ENCODE measurements at regions not wholly inside any gene's neighbourhood (a gene's known extent, or its start where the extent isn't known, plus 50 kb on each side); places are given as distances from the start of the nearest gene placed in this dataset.
A peak's percentile ranks its signal among the peaks of the same experiment; 100 is the strongest.

- 0 out of 2 replicates have a peak, but pooled peaks have one; percentile 16 for TF ChIP-seq ZNF281 (CRISPR knock-in tag; IDR thresholded peaks at IDR 0.05; ENCODE audit: borderline replicate concordance)
- no peak for TF ChIP-seq GATA4 (IDR thresholded peaks at IDR 0.05; ENCODE audit: borderline replicate concordance, low read depth)
- 0 out of 2 replicates have a peak, but pooled peaks have one; percentile 8 for TF ChIP-seq SMC3 (IDR thresholded peaks at IDR 0.05; ENCODE audit: low read length)
- 0 out of 2 replicates have a peak, but pooled peaks have one; percentile 42 for TF ChIP-seq HOMEZ (CRISPR knock-in tag; IDR thresholded peaks at IDR 0.05; ENCODE audit: low read depth)
- no peak for TF ChIP-seq SMAD1 (CRISPR knock-in tag; IDR thresholded peaks at IDR 0.05; ENCODE audit: borderline replicate concordance, low read depth)
- TF ChIP-seq SRSF1 (optimal IDR thresholded peaks at IDR 0.05; ENCODE audit: low read depth, low read length): peak; percentile 53
- TF ChIP-seq MAFG (CRISPR knock-in tag; IDR thresholded peaks at IDR 0.05): no peak
- peak; percentile 35; the same call in 1 of the 2 replicates for TF ChIP-seq JUN (CRISPR knock-in tag; IDR thresholded peaks at IDR 0.05)
- TF ChIP-seq, protein P1, sequence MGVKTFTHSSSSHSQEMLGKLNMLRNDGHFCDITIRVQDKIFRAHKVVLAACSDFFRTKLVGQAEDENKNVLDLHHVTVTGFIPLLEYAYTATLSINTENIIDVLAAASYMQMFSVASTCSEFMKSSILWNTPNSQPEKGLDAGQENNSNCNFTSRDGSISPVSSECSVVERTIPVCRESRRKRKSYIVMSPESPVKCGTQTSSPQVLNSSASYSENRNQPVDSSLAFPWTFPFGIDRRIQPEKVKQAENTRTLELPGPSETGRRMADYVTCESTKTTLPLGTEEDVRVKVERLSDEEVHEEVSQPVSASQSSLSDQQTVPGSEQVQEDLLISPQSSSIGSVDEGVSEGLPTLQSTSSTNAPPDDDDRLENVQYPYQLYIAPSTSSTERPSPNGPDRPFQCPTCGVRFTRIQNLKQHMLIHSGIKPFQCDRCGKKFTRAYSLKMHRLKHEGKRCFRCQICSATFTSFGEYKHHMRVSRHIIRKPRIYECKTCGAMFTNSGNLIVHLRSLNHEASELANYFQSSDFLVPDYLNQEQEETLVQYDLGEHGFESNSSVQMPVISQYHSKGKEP (CRISPR knock-in tag; IDR thresholded peaks at IDR 0.05): no peak
- TF ChIP-seq HNF4A (CRISPR knock-in tag; IDR thresholded peaks at IDR 0.05): peak; percentile 46
- TF ChIP-seq MTA1 (CRISPR knock-in tag; IDR thresholded peaks at IDR 0.05; ENCODE audit: borderline replicate concordance): peak; percentile 39; the same call in 1 of the 2 replicates
- peak; percentile 20; the same call in 1 of the 2 replicates for TF ChIP-seq FOXA3 (CRISPR knock-in tag; IDR thresholded peaks at IDR 0.05)
- peak; percentile 63 for TF ChIP-seq ARID5B (CRISPR knock-in tag; IDR thresholded peaks at IDR 0.05)
- TF ChIP-seq KAT8 (CRISPR knock-in tag; IDR thresholded peaks at IDR 0.05): peak; percentile 24; the same call in 1 of the 2 replicates
- peak; percentile 58; the same call in 1 of the 2 replicates for TF ChIP-seq MYC (CRISPR knock-in tag; IDR thresholded peaks at IDR 0.05; ENCODE audit: borderline replicate concordance)
- TF ChIP-seq CAMTA2 (CRISPR knock-in tag; IDR thresholded peaks at IDR 0.05; ENCODE audit: borderline replicate concordance): no peak; the same call in 1 of the 2 replicates
- peak; percentile 40; the same call in 1 of the 2 replicates for TF ChIP-seq MAZ (IDR thresholded peaks at IDR 0.05; ENCODE audit: borderline replicate concordance, low read depth, low read length)
- TF ChIP-seq MAZ (CRISPR knock-in tag; IDR thresholded peaks at IDR 0.05; ENCODE audit: low read depth): no peak
- no peak for TF ChIP-seq LBX2 (CRISPR knock-in tag; IDR thresholded peaks at IDR 0.05; ENCODE audit: borderline replicate concordance)
Observed at GRCh38 chr20:47970282-47970903, 185.1 kb upstream of the SULF2 start (continued).
